DND-41 (cell line): ENCODE measurements at regions not wholly inside any gene's neighbourhood (a gene's known extent, or its start where the extent isn't known, plus 50 kb on each side); places are given as distances from the start of the nearest gene placed in this dataset.

Experiments
- ATAC-seq: fragments of 200-7000 bp; cut with Tn5 transposase; 3 replicates; pipeline ENCODE4 v1.9.1; 2021; ENCODE audit warnings: low read depth; ENCODE audit not compliant: insufficient read depth
- DNase-seq: peaks from one replicate; pipeline ENCODE4 v3.0.0-alpha.2; 2020
- H2AFZ ChIP-seq: 2 replicates; pipeline ENCODE4 v1.6.0; 2012; ENCODE audit warnings: low read depth, low read length
- H3K27ac ChIP-seq: 2 replicates; pipeline ENCODE4 v1.5.1; 2012; ENCODE audit warnings: low read length, inconsistent platforms
- H3K27me3 ChIP-seq: fragments of 200-600 bp; sonication (generic); 2 replicates; pipeline ENCODE4 v1.6.0; 2012; ENCODE audit warnings: low read length, mild to moderate bottlenecking, inconsistent platforms; ENCODE audit not compliant: insufficient read depth, poor library complexity
- H3K36me3 ChIP-seq: 2 replicates; pipeline ENCODE4 v1.5.1; 2012; ENCODE audit warnings: low read length, inconsistent platforms; ENCODE audit not compliant: insufficient read depth
- H3K4me1 ChIP-seq: 2 replicates; pipeline ENCODE4 v1.5.1; 2012; ENCODE audit warnings: mild to moderate bottlenecking, low read length; ENCODE audit not compliant: insufficient read depth
- H3K4me2 ChIP-seq: 2 replicates; pipeline ENCODE4 v1.6.0; 2012; ENCODE audit warnings: mild to moderate bottlenecking, moderate library complexity, low read length, inconsistent platforms; ENCODE audit not compliant: insufficient read depth
- H3K4me3 ChIP-seq, 2 experiments: fragments of 200-600 bp in 1 of 2; shearing (Covaris generic) in 1 of 2; 2 replicates each; pipeline ENCODE4 v1.5.1; 2012 to 2016; ENCODE audit warnings: inconsistent platforms in 2 of 2, low read length in 2 of 2, mild to moderate bottlenecking in 2 of 2, low read depth in 1 of 2, moderate library complexity in 1 of 2
- H3K79me2 ChIP-seq: 2 replicates; pipeline ENCODE4 v1.6.0; 2012; ENCODE audit warnings: low read length, inconsistent platforms; ENCODE audit not compliant: insufficient read depth
- H3K9ac ChIP-seq: 2 replicates; pipeline ENCODE4 v1.6.0; 2012; ENCODE audit warnings: low read depth, mild to moderate bottlenecking, inconsistent platforms, low read length, moderate library complexity
- H3K9me3 ChIP-seq: 2 replicates; pipeline ENCODE4 v1.5.1; 2012; ENCODE audit warnings: low read length, moderate library complexity, mild to moderate bottlenecking, inconsistent platforms; ENCODE audit not compliant: insufficient read depth, severe bottlenecking
- H4K20me1 ChIP-seq: 2 replicates; pipeline ENCODE4 v1.6.0; 2012; ENCODE audit warnings: low read length; ENCODE audit not compliant: insufficient read depth
- CTCF ChIP-seq: IDR thresholded peaks from 2 replicates; pipeline ENCODE4 v1.5.1; 2012; ENCODE audit warnings: borderline replicate concordance, low read length, moderate library complexity, mild to moderate bottlenecking; ENCODE audit not compliant: poor library complexity, severe bottlenecking; ENCODE audit errors: extremely low read depth
- EZH2 ChIP-seq: IDR thresholded peaks from 3 replicates; pipeline ENCODE4 v1.6.1; 2012; ENCODE audit warnings: borderline replicate concordance, low read depth, mild to moderate bottlenecking, moderate library complexity, low read length, inconsistent platforms; ENCODE audit not compliant: severe bottlenecking

DNA sequence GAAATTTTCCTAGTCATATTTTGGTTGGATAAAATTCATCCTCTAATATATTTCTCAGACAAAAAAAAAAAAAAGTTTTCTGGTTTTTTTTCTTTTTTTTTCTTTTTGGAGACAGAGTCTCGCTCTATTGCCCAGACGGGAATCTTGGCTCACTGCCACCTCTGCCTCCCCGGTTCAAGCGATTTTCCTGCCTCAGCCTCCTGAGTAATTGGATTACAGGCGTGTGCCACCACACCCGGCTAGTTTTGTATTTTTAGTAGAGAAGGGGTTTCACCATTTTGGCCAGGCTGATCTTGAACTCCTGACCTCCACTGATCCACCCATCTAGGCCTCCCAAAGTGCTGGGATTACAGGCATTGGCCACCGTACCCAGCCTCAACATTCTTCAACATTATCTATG lies 432.7 kb upstream of the PABPC4L start:
- Histone ChIP-seq H3K9me3 (no peaks in the 10 kb centered on the region), H2AFZ (no peak overlapping the region), H4K20me1 (no peaks in the 10 kb centered on the region), H3K9ac (no peak overlapping the region), H3K27ac (no peak overlapping the region), H3K27me3 (no peaks in the 10 kb centered on the region), H3K79me2 (no peaks in the 10 kb centered on the region), H3K4me1 (no peaks in the 10 kb centered on the region), H3K4me3 (no peak overlapping the region), H3K4me2 (no peak overlapping the region), H3K36me3 (no peaks in the 10 kb centered on the region)
- no peak for TF ChIP-seq CTCF
- TF ChIP-seq EZH2, result no peak
- ATAC-seq (no peak), DNase-seq (no peak)

- no peak for ATAC-seq
- no peak overlapping the region for H2AFZ ChIP-seq
Observed at GRCh38 chr4:134632056-134632455, 430.5 kb upstream of the PABPC4L start.

DNA sequence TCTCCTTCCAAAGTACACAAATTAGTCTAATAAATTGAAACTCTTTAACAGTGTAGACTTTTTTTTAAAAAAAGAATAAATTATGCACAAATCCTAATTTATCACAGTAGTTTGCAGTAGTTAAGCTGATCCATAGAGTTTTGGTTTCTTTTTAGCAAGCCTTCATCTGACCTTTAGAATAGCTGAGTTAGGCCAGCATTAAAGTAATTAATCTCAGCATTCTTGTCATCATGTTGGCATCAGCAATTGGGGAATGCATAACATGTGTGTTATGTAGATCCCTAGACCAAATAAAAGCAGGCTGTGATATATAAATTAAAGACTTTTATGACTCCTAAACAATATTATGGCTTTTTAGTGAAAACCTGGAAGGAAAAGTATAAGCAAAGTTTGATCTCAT lies 426.5 kb upstream of the PABPC4L start:
- ATAC-seq, result no peak
- Histone ChIP-seq H3K4me2 (no peak overlapping the region), H3K9ac (no peak overlapping the region), H4K20me1 (no peaks in the 10 kb centered on the region), H3K27me3 (no peaks in the 10 kb centered on the region), H3K36me3 (no peaks in the 10 kb centered on the region), H3K4me3 (no peak overlapping the region), H3K4me1 (no peaks in the 10 kb centered on the region), H3K27ac (no peak overlapping the region), H3K79me2 (no peaks in the 10 kb centered on the region), H2AFZ (no peak overlapping the region), H3K9me3 (no peaks in the 10 kb centered on the region)
- TF ChIP-seq EZH2 (no peak), CTCF (no peak)
- DNase-seq, result no peak

More at GRCh38 chr4:134632056-134632455, 430.5 kb upstream of the PABPC4L start:
- H3K4me3 ChIP-seq, result no peak overlapping the region
- no peaks in the 10 kb centered on the region for H3K27me3 ChIP-seq
- H3K36me3 ChIP-seq, result no peaks in the 10 kb centered on the region
- TF ChIP-seq CTCF (no peak), EZH2 (no peak)
- no peaks in the 10 kb centered on the region for H3K4me1 ChIP-seq
- no peaks in the 10 kb centered on the region for H4K20me1 ChIP-seq
- H3K79me2 ChIP-seq, result no peaks in the 10 kb centered on the region
- no peak overlapping the region for H3K4me2 ChIP-seq
- H3K9me3 ChIP-seq, result no peaks in the 10 kb centered on the region
- no peak overlapping the region for H3K27ac ChIP-seq
- no peak overlapping the region for H3K9ac ChIP-seq
- DNase-seq, result no peak

- Histone ChIP-seq H2AFZ (no peak overlapping the region; the same call in 1 of the 2 replicates), H3K79me2 (no peaks in the 10 kb centered on the region), H4K20me1 (no peaks in the 10 kb centered on the region), H3K4me2 (no peak overlapping the region), H3K4me1 (no peaks in the 10 kb centered on the region), H3K27ac (no peak overlapping the region), H3K9me3 (no peaks in the 10 kb centered on the region), H3K4me3 (no peak overlapping the region), H3K27me3 (no peaks in the 10 kb centered on the region), H3K9ac (no peak overlapping the region), H3K36me3 (no peaks in the 10 kb centered on the region)
- TF ChIP-seq EZH2, result no peak
- TF ChIP-seq CTCF, result no peak
- ATAC-seq (no peak), DNase-seq (no peak)
Observed at GRCh38 chr4:134627366-134627765, 425.8 kb upstream of the PABPC4L start.
